ENCODE measurements at regions not wholly inside any gene's neighbourhood (a gene's known extent, or its start where the extent isn't known, plus 50 kb on each side); places are given as distances from the start of the nearest gene placed in this dataset.

GRCh38 chr5:133829786-133830185 is 138.6 kb downstream of the C5orf15 start:
- no peak for DNase-seq

- no peak for DNase-seq
Measured at GRCh38 chr5:133828722-133829121, 139.7 kb downstream of the C5orf15 start.

- DNase-seq = no peak
Measured at GRCh38 chr5:133827830-133828229, 140.6 kb downstream of the C5orf15 start.

DNA sequence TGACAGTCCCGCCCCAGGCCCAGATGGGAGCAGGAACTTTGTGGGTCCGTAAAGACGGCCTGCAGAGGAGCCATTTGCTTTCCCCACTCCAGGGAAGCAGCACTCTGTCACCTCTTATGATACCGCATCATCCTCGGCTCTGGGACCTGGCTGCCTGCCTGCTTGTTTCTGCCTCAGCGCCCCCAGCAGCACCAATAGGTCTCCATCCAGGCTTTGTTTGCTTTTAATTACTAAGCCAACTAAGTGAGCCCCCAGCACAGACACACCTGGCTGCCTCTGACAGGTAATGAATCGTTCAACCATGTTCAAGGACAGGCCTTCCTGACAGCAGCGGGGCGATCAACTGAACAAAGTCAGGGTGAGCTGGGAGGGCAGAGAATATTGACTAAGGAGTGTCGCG is 141.4 kb downstream of the C5orf15 start:
- no peak for DNase-seq

DNA sequence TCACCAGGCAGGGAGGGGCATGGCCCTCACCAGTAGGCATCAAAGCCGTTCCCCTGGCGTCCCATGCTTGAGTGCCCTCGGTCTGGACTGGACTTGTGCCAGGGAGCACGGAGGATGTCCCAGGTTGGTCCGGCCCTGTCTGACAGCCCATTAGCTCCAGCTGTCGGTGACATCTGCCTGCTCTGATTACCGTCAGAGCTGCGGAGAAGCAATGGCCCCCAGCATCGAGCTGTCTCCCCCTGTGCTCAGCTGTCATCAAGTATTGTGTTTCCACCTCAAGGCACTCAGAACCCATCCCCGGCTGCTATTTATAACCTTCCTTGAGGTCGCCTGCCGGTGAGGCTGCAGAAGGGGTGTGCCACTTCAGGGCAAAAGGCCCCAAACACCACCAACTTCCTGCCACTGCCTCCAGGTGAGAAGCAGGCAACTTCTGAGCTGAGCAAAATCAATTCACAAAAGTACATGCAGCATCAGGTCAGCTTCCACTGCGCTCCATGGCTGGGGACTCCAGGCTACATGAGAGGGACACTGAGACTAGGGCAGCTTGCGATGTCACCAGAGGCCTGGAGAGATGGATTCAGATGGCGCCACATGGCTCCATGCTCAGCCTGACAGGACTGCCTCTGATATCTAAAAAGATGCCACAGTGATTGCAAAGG is 142.7 kb downstream of the C5orf15 start:
- peak; percentile 13 for DNase-seq

DNA sequence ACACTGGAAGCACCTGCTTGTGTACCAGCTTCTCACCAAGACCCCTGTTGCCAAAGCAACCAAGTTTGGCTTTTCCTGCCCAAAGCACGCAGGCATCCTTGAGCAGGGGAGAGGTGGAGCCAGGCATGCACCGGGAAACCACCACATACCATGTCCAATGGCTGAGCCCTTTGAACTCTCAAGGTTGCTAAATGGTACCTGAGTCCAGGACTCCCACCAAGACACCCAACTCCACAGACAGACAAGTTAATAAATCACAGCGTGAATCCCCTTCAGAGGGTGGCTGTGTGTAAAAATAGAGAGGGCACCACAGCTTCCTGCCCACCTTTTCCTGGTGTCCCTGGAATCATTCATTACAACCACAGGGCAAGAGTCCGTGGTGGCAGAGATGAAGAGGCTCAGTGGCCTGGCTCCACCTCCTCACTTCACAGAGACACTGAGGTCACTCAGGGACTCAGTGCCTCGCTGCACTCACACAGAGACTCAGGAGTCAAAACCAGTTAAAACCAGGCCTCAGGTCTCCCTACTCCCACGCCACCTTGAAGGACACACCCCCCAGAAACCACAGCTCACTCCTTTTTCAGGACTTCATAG is 143.7 kb downstream of the C5orf15 start:
- no peak for DNase-seq

DNA sequence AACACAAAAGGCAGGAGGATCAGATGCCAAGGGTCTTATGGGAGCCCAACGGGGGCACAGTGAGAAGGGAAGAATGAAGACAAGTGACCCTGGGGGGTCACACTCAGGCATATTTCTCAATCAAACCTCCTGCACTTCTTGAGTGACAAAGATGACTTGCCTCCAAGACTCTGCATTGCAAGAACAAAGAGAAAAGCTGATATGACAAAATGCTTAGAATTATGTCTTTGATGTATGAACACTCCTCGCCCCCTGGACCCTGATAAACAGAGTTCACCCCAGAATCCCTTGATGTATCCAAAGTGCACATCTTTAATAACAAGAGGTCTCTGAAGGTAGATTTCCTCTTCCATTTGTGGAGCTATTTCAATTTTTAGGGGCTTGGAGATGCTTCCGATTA is 146.5 kb downstream of the C5orf15 start:
- DNase-seq = no peak

DNA sequence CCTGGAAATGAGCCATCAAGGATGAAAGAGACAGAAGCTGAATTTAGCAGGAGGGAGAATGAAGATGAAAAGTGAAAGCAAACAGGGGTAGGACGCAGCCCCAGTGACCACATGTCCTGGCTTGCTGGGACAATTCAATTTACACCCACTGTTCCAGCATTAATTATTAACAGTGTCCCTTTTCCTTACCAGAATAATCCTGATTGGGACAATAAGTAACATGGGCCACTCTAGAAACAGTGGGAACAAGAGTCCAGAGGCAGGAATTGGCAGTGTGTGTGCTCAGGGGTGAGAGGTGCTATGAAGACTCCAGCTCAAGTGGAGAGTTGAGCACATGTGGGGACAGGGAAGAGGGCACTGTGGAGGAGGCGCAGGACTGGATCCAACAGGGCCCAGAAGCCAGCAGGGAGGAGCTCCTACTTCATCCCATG is 147.1 kb downstream of the C5orf15 start:
- no peak for DNase-seq

GRCh38 chr5:133820507-133820906 is 147.9 kb downstream of the C5orf15 start:
- peak; percentile 17 for DNase-seq

DNA sequence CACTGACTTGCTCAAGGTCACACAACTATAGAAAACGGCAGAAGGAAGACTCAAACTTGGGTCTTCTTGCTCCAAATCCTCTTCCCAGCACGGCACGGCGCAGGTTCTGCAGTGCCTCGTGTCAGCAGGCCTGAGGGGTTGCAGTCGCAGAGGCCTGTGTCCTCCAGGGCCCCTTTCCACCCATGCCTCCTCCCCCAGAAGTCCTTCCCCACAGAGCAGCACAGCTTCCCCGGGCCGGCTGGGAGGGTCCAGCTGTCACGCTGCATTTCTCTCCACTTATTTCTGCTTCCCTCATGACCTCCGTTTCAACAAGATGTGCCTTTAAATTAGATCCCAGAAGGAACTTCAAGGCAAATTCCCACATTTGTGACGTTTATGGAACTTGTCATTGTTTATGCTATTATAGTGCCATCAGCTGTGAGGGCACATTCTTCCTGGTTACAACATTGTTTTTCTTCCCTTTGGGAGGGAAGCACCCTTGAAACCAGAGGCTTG is 148.4 kb downstream of the C5orf15 start:
- DNase-seq = no peak

GRCh38 chr5:133818869-133819600 is 149.4 kb downstream of the C5orf15 start:
- no peak for DNase-seq

- DNase-seq = no peak
Measured at GRCh38 chr5:133818031-133818431, 150.4 kb downstream of the C5orf15 start.

GRCh38 chr5:133817456-133817855 is 151.0 kb downstream of the C5orf15 start:
- no peak for DNase-seq

DNA sequence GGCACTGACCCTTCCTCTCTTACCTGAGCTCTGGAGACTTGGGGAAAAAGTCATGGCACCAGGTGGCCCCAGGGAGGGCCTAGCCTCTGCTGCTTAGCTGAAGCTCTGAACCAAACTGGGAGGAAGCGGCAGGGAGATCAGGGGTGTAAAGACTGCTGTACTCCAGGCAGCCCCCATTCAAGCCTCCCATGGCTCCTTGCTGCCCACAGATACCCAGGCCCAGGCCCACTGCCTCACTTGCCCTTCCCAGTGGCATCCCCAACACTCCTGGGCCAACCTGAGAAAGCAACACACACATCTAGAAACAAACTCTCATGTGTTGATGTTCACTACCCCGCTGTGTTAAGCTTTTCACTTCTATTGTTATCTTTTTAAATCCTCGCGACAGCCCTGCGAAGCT is 151.6 kb downstream of the C5orf15 start:
- DNase-seq = no peak

- DNase-seq = no peak
Measured at GRCh38 chr5:133814152-133814551, 154.3 kb downstream of the C5orf15 start.

DNA sequence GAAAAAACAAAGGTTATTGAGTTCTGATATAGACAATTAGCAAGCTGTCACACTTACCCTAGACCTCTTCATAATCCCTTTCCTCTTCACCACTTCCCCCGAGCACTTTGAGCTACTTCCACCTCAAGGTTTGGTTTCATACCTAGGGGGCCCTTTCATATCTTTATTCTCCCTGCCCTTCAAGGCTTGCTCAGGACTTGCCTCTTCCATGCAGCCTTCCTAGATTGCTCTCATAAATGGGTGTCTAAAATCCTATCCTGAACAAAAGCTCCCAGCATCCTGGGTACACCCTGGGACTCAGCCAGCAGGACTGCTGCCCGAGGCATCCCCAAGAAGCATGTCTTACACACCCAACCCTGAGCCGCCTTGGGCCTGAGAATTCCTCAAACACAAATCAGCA is 157.3 kb downstream of the C5orf15 start:
- no peak for DNase-seq

DNA sequence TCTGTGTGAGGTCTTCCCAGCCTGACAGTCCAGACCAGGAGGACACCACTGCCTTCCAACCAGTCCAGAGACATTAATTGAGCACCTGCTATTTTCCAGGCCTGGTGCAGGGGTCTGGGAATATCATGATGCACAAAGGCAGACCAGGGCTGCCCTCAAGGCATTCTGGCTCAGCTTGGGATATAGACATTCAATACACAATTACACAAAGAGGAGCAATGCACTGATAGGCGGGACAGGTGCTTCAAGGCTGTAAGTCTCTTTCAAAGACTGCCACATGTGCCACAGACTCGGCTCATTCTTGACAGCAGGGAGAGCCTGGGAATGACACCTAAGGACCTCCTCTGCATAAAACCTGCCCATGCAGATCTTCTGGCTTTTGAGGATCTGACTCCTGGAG is 158.6 kb downstream of the C5orf15 start:
- DNase-seq = no peak

GRCh38 chr5:133807348-133807747 is 161.1 kb downstream of the C5orf15 start:
- no peak for DNase-seq

GRCh38 chr5:133806847-133807246 is 161.6 kb downstream of the C5orf15 start:
- no peak for DNase-seq

GRCh38 chr5:133801955-133802751 is 166.3 kb downstream of the C5orf15 start:
- DNase-seq = peak; percentile 37

- DNase-seq = no peak
Measured at GRCh38 chr5:133801431-133801830, 167.0 kb downstream of the C5orf15 start.

DNA sequence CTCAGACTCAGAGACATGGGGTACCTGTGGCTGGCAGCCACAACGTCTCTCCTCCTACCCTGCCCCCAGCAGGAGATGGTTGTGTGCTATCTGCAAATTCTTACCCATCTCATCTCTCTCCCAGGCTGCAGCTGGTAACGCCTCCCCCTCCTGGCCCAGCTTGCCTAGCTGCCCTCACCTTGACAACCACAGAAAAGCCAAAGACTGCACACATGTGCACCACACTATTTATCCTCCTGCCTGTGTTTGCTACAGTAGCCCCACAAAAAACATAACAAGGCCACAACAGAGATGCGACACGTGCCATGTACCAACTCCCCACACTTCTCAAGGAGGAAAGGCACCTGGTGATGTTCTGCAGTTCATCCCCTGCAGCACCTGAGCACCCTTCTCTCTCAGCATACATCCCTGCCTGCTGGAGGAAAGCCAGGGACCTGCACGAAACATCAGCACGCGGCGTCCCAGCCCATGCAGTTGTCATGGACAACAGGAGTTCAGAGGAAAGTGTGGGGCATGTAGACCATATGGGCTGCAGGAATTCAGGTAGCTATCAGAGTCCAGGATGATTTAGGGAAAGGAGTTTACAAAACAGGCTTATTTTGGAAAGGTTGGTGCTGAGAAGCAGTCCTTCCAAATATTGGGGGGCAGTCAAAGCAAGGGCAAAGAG is 168.7 kb downstream of the C5orf15 start:
- DNase-seq = no peak
